B cell (primary cell): ENCODE measurements at regions not wholly inside any gene's neighbourhood (a gene's known extent, or its start where the extent isn't known, plus 50 kb on each side); places are given as distances from the start of the nearest gene placed in this dataset.

Experiments
- EZH2 ChIP-seq: IDR thresholded peaks from 2 replicates; pipeline ENCODE4 v1.6.1; 2012; ENCODE audit warnings: borderline replicate concordance, low read depth, mild to moderate bottlenecking, moderate library complexity, low read length; ENCODE audit not compliant: insufficient read depth, poor library complexity, severe bottlenecking
- TF ChIP-seq, protein P1 (sequence below): fragments of 200-600 bp; IDR thresholded peaks from one replicate; pipeline ENCODE4 v1.8.0; 2022; ENCODE audit warnings: antibody characterized with exemption, mild to moderate bottlenecking

DNA sequence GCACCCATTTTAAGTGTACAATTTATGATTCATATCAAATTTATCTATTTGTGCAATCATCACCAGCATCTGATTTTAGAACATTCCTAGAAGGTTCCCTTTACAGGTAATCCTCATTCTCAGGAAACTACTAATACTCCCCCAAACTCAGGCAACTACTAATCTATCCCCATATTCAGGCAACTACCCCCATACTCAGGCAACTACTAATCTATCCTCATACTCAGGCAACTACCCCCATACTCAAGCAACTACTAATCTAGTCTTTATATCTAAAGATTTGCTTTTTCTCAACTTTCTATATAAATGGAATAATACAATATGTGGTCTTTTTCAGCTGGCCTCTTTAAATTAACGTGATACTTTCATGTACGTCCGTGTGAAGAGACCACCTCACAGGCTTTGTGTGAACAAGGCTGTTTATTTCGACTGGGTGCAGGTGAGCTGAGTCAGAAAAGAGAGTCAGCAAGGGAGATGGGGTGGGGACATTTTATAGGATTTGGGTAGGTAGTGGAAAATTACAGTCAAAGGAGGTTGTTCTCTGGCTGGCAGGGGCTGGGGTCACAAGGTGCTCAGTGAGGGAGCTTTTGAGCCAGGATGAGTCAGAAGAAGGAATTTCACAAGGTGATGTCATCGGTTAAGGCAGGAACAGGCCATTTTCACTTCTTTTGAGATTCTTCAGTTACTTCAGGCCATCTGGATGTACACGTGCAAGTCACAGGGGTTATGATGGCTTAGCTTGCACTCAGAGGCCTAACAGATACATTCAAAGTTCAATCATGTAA is 1444.5 kb upstream of the CADM2 start:
- TF ChIP-seq, protein P1, sequence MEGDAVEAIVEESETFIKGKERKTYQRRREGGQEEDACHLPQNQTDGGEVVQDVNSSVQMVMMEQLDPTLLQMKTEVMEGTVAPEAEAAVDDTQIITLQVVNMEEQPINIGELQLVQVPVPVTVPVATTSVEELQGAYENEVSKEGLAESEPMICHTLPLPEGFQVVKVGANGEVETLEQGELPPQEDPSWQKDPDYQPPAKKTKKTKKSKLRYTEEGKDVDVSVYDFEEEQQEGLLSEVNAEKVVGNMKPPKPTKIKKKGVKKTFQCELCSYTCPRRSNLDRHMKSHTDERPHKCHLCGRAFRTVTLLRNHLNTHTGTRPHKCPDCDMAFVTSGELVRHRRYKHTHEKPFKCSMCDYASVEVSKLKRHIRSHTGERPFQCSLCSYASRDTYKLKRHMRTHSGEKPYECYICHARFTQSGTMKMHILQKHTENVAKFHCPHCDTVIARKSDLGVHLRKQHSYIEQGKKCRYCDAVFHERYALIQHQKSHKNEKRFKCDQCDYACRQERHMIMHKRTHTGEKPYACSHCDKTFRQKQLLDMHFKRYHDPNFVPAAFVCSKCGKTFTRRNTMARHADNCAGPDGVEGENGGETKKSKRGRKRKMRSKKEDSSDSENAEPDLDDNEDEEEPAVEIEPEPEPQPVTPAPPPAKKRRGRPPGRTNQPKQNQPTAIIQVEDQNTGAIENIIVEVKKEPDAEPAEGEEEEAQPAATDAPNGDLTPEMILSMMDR: no peak
- no peak for TF ChIP-seq EZH2
